H1 (cell line): ENCODE measurements at regions not wholly inside any gene's neighbourhood (a gene's known extent, or its start where the extent isn't known, plus 50 kb on each side); places are given as distances from the start of the nearest gene placed in this dataset.
A peak's percentile ranks its signal among the peaks of the same experiment; 100 is the strongest.

Experiments used
- CTCF ChIA-PET: fragments of 300-600 bp; sonication (Branson Sonifier 250); formaldehyde crosslinking; loops from one replicate; lab custom pipeline; 2021; ENCODE audit not compliant: partially characterized antibody; lab: Charles Lee
- POLR2A ChIA-PET: fragments of 300-600 bp; sonication (Branson Sonifier 250); formaldehyde crosslinking; loops from one replicate; lab custom pipeline; 2021; ENCODE audit warnings: inconsistent platforms; ENCODE audit not compliant: partially characterized antibody; lab: Charles Lee
- DNase-seq, 2 experiments: peaks; one replicate each; pipeline versions ENCODE4 v3.0.0 to v3.0.0-alpha.2; 2010 to 2022; ENCODE audit warnings: low spot score in 2 of 2, low read depth in 1 of 2, mixed read lengths in 1 of 2
- FAIRE-seq: peaks from 2 replicates; lab custom pipeline; 2011; peaks lifted over from hg19 to GRCh38; lab: Jason Lieb, UNC
- H2AFZ ChIP-seq: 2 replicates; pipeline ENCODE4 v1.8.1; 2012; ENCODE audit warnings: low read length, inconsistent platforms
- H2AK5ac ChIP-seq: 2 replicates; pipeline ENCODE4 v1.6.1; 2013; ENCODE audit warnings: low read depth, low read length
- H2BK120ac ChIP-seq: replicated peaks from 2 replicates; pipeline ENCODE3; 2013; ENCODE audit warnings: low read depth, low read length, inconsistent platforms
- H2BK12ac ChIP-seq: 2 replicates; pipeline ENCODE4 v1.6.1; 2013; ENCODE audit warnings: low read depth, low read length
- H2BK15ac ChIP-seq: 2 replicates; pipeline ENCODE4 v1.6.1; 2013; ENCODE audit warnings: low read length
- H2BK20ac ChIP-seq: 2 replicates; pipeline ENCODE4 v1.6.1; 2013; ENCODE audit warnings: low read length
- H2BK5ac ChIP-seq: 2 replicates; pipeline ENCODE4 v1.6.1; 2013; ENCODE audit warnings: low read depth, low read length
- H3K14ac ChIP-seq: 2 replicates; pipeline ENCODE4 v1.6.1; 2013; ENCODE audit warnings: inconsistent platforms; ENCODE audit not compliant: insufficient read length
- H3K18ac ChIP-seq: 2 replicates; pipeline ENCODE4 v1.6.1; 2013; ENCODE audit warnings: low read length; ENCODE audit errors: extremely low read depth
- H3K23ac ChIP-seq: 2 replicates; pipeline ENCODE4 v1.6.1; 2013; ENCODE audit warnings: inconsistent platforms; ENCODE audit not compliant: insufficient read length
- H3K23me2 ChIP-seq: 2 replicates; pipeline ENCODE4 v1.6.1; 2013; ENCODE audit warnings: low read depth, low read length
- H3K27ac ChIP-seq: 2 replicates; pipeline ENCODE4 v1.6.1; 2011; ENCODE audit warnings: low read depth, low read length, inconsistent platforms
- H3K27me3 ChIP-seq, 4 experiments: replicated peaks in 1 of 4; 1 replicate in 1 of 4; 2 replicates in 3 of 4; pipeline versions ENCODE4 v1.6.1 to v1.8.1; 2011 to 2013; ENCODE audit warnings: low read length in 3 of 4, mild to moderate bottlenecking in 3 of 4, inconsistent platforms in 2 of 4, mixed read lengths in 2 of 4, moderate library complexity in 1 of 4; ENCODE audit not compliant: control insufficient read depth in 3 of 4, insufficient read depth in 3 of 4; ENCODE audit errors: extremely low read depth in 1 of 4
- H3K36me3 ChIP-seq, 4 experiments: 2 replicates each; pipeline versions ENCODE4 v1.6.1 to v1.8.1; 2011 to 2013; ENCODE audit warnings: mild to moderate bottlenecking in 4 of 4, low read length in 3 of 4, moderate library complexity in 2 of 4, control low read depth in 1 of 4, inconsistent platforms in 1 of 4; ENCODE audit not compliant: insufficient read depth in 4 of 4, control insufficient read depth in 2 of 4
- H3K4ac ChIP-seq: replicated peaks from 2 replicates; pipeline ENCODE3; 2013; ENCODE audit warnings: low read length, low read depth, mixed read lengths, inconsistent platforms; ENCODE audit not compliant: insufficient read length
- H3K4me1 ChIP-seq, 4 experiments: replicated peaks in 1 of 4; 1 replicate in 1 of 4; 2 replicates in 3 of 4; pipeline versions ENCODE4 v1.6.1 to v1.8.1; 2011 to 2013; ENCODE audit warnings: low read length in 3 of 4, inconsistent platforms in 2 of 4, mixed read lengths in 1 of 4; ENCODE audit not compliant: insufficient read depth in 4 of 4, control insufficient read depth in 3 of 4
- H3K4me2 ChIP-seq, 2 experiments: 2 replicates each; pipeline versions ENCODE4 v1.6.1 to v1.8.1; 2011 to 2013; ENCODE audit warnings: low read depth in 2 of 2, low read length in 2 of 2, control low read depth in 1 of 2, inconsistent platforms in 1 of 2, mild to moderate bottlenecking in 1 of 2; ENCODE audit not compliant: insufficient read depth in 1 of 2
- H3K4me3 ChIP-seq, 4 experiments: fragments of 200-600, 300-600 bp in 1 of 4; sonication (generic), shearing (Covaris generic), sonication (Bioruptor Twin) in 1 of 4; 2 replicates each; pipeline versions ENCODE4 v1.5.1 to v1.8.1; 2011 to 2016; ENCODE audit warnings: low read length in 4 of 4, low read depth in 3 of 4, control low read depth in 2 of 4, inconsistent platforms in 2 of 4, mild to moderate bottlenecking in 2 of 4, mixed read lengths in 1 of 4, moderate library complexity in 1 of 4; ENCODE audit not compliant: insufficient read depth in 2 of 4; ENCODE audit errors: extremely low read depth in 1 of 4
- H3K56ac ChIP-seq: replicated peaks from 2 replicates; pipeline ENCODE3; 2013; ENCODE audit warnings: low read depth, mild to moderate bottlenecking, mixed read lengths, low read length, inconsistent platforms; ENCODE audit not compliant: insufficient read length
- H3K79me1 ChIP-seq: 2 replicates; pipeline ENCODE4 v1.6.1; 2013; ENCODE audit warnings: low read depth, low read length, control low read depth
- H3K79me2 ChIP-seq, 2 experiments: 2 replicates each; pipeline versions ENCODE4 v1.6.1 to v1.8.1; 2012 to 2013; ENCODE audit warnings: low read length in 2 of 2, mild to moderate bottlenecking in 2 of 2, inconsistent platforms in 1 of 2; ENCODE audit not compliant: insufficient read depth in 2 of 2, control insufficient read depth in 1 of 2
- H3K9ac ChIP-seq, 4 experiments: replicated peaks in 1 of 4; 1 replicate in 1 of 4; 2 replicates in 3 of 4; pipeline versions ENCODE4 v1.6.1 to v1.8.1; 2011 to 2013; ENCODE audit warnings: low read depth in 3 of 4, low read length in 3 of 4, control low read depth in 2 of 4, mild to moderate bottlenecking in 2 of 4, moderate library complexity in 2 of 4, inconsistent platforms in 1 of 4; ENCODE audit errors: extremely low read depth in 1 of 4
- H3K9me3 ChIP-seq, 2 experiments: 2 replicates each; pipeline versions ENCODE4 v1.6.1 to v1.8.1; 2012 to 2013; ENCODE audit warnings: mild to moderate bottlenecking in 2 of 2, moderate library complexity in 2 of 2, control low read depth in 1 of 2, inconsistent platforms in 1 of 2, low read depth in 1 of 2, low read length in 1 of 2, mixed read lengths in 1 of 2; ENCODE audit not compliant: insufficient read depth in 2 of 2
- H4K20me1 ChIP-seq, 2 experiments: replicated peaks in 1 of 2; 2 replicates each; pipeline versions ENCODE3 to v1.8.1; 2011 to 2013; ENCODE audit warnings: inconsistent platforms in 2 of 2, low read length in 2 of 2, mild to moderate bottlenecking in 1 of 2; ENCODE audit not compliant: insufficient read depth in 2 of 2, control insufficient read depth in 1 of 2
- H4K5ac ChIP-seq: 2 replicates; pipeline ENCODE4 v1.6.1; 2013; ENCODE audit warnings: low read length, low read depth, mixed read lengths, inconsistent platforms; ENCODE audit not compliant: insufficient read length
- H4K8ac ChIP-seq: 2 replicates; pipeline ENCODE4 v1.8.0; 2013; ENCODE audit warnings: mild to moderate bottlenecking, moderate library complexity, low read length, inconsistent platforms; ENCODE audit not compliant: insufficient read depth; ENCODE audit errors: extremely low read depth
- H4K91ac ChIP-seq: replicated peaks from 2 replicates; pipeline ENCODE3; 2013; ENCODE audit warnings: low read length, mixed read lengths, inconsistent platforms; ENCODE audit not compliant: insufficient read length
- CREB1 ChIP-seq: IDR thresholded peaks from 2 replicates; pipeline ENCODE4 v1.6.1; 2012; ENCODE audit warnings: inconsistent platforms
- FOSL1 ChIP-seq: IDR thresholded peaks from 2 replicates; pipeline ENCODE4 v1.6.1; 2011; ENCODE audit warnings: mild to moderate bottlenecking, low read depth, low read length, moderate library complexity; ENCODE audit not compliant: insufficient read depth
- TAF1 ChIP-seq: IDR thresholded peaks from 2 replicates; pipeline ENCODE4 v1.6.1; 2011; ENCODE audit warnings: mild to moderate bottlenecking, low read depth, low read length
- WGBS, 2 experiments: shearing (Covaris generic) in 1 of 2; methylation state at CpG; one replicate each; pipeline versions ENCODE4 v1.1.6 to v1.1.7; 2013 to 2015; ENCODE audit warnings: low lambda C conversion rate in 2 of 2, mixed read lengths in 2 of 2, inconsistent platforms in 1 of 2, low coverage in 1 of 2, missing lambda C conversion rate in 1 of 2; ENCODE audit not compliant: insufficient replicate concordance in 2 of 2, insufficient coverage in 1 of 2, insufficient read length in 1 of 2; ENCODE audit errors: extremely low coverage in 1 of 2, missing lambda C conversion rate in 1 of 2; 5-methylcytosine and 5-hydroxymethylcytosine counted together
- TF ChIP-seq, protein P1 (sequence below): IDR thresholded peaks from 2 replicates; pipeline ENCODE4 v1.6.1; 2011; ENCODE audit warnings: low read depth, mild to moderate bottlenecking, low read length; ENCODE audit not compliant: insufficient read depth
- TF ChIP-seq, protein P2 (sequence below): IDR thresholded peaks from 2 replicates; pipeline ENCODE4 v1.6.1; 2012; ENCODE audit warnings: inconsistent platforms
- TF ChIP-seq, protein P3 (sequence below): IDR thresholded peaks from 2 replicates; pipeline ENCODE4 v1.6.1; 2011; ENCODE audit warnings: low read length, improper control_type of control experiment

DNA sequence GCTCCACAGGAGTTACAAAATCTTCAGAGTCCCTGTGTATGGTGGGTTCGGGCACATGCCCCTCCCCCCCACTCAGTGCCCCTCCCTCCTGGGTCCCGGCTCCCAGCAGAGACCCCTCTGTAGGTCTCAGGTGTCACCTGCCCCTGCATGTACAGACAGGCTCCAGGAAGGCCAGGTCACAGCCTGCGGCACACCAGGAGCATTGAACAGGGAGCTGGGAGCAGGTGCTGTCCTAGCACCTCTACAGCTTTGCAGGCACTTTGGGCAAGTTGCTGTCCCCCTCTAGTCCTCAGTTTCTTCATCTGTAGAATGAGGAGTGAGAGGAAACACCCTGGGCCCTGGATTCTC is 80.1 kb upstream of the RTL6 start:
- Histone ChIP-seq H2AK5ac (no peak overlapping the region; the same call in 1 of the 2 replicates), H3K4me1 (peaks cover 0 to 5% (median 0%) of the 10 kb centered on the region in 4 experiments; a peak in 2 of 7 replicates), H4K20me1 (no peaks in the 10 kb centered on the region), H2BK15ac (no peak overlapping the region), H3K14ac (no peak overlapping the region), H3K9ac (no peak overlapping the region), H3K23me2 (peaks cover 2% of the 10 kb centered on the region; the same call in 1 of the 2 replicates), H3K4ac (peak overlapping the region; percentile 5), H3K4me3 (no peak overlapping the region), H4K5ac (no peak overlapping the region), H3K9me3 (no peaks in the 10 kb centered on the region), H2AFZ (no peak overlapping the region), H2BK5ac (no peak overlapping the region), H2BK120ac (no peak overlapping the region), H3K56ac (no peak overlapping the region), H3K18ac (no peak overlapping the region), H3K79me2 (no peaks in the 10 kb centered on the region), H3K27me3 (no peaks in the 10 kb centered on the region; a peak in 1 of 7 replicates), H4K91ac (no peak overlapping the region), H3K36me3 (no peaks in the 10 kb centered on the region), H3K4me2 (no peak overlapping the region), H3K23ac (no peak overlapping the region), H2BK20ac (no peak overlapping the region), H3K27ac (no peak overlapping the region), H2BK12ac (0 out of 2 replicates have a peak overlapping the region, but pooled peaks have one; percentile 3), H3K79me1 (no peaks in the 10 kb centered on the region), H4K8ac (no peak overlapping the region; the same call in 1 of the 2 replicates)
- POLR2A ChIA-PET: interaction anchor here (1.2 kb wide), 1 partner anchor 8 kb away, joined by 3 read pairs; no protein-coding TSS in a partner anchor
- DNase-seq (no peak), FAIRE-seq (no peak)
- CTCF ChIA-PET: interaction anchor here (0.6 to 3.1 kb wide), 9 partner anchors 8 to 737 kb away, joined by 3 to 18 read pairs (median 5); no protein-coding TSS in a partner anchor
- 95% methylated on average over 2 of the region's 3 CpGs; no CpG with 5 or more reads in 1 of the 2 experiments for WGBS, 2 experiments
- TF ChIP-seq TAF1 (no peak), CREB1 (no peak), FOSL1 (no peak)
- TF ChIP-seq, protein P1, sequence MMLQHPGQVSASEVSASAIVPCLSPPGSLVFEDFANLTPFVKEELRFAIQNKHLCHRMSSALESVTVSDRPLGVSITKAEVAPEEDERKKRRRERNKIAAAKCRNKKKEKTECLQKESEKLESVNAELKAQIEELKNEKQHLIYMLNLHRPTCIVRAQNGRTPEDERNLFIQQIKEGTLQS: no peak
- TF ChIP-seq, protein P2, sequence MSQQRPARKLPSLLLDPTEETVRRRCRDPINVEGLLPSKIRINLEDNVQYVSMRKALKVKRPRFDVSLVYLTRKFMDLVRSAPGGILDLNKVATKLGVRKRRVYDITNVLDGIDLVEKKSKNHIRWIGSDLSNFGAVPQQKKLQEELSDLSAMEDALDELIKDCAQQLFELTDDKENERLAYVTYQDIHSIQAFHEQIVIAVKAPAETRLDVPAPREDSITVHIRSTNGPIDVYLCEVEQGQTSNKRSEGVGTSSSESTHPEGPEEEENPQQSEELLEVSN: no peak
- TF ChIP-seq, protein P3, sequence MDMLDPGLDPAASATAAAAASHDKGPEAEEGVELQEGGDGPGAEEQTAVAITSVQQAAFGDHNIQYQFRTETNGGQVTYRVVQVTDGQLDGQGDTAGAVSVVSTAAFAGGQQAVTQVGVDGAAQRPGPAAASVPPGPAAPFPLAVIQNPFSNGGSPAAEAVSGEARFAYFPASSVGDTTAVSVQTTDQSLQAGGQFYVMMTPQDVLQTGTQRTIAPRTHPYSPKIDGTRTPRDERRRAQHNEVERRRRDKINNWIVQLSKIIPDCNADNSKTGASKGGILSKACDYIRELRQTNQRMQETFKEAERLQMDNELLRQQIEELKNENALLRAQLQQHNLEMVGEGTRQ: no peak
